Muscle layer of duodenum (tissue), 2 donors: ENCODE measurements at regions not wholly inside any gene's neighbourhood (a gene's known extent, or its start where the extent isn't known, plus 50 kb on each side); places are given as distances from the start of the nearest gene placed in this dataset.
"Not testable (repeated sequence)": the region's sequence is repeated elsewhere in the genome, so short reads cannot be mapped to it uniquely, and the experiment has no call there.

Experiments
- H3K27ac ChIP-seq: one replicate; pipeline ENCODE4 v1.7.0; 2013; ENCODE audit warnings: mild to moderate bottlenecking, low read length
- H3K27me3 ChIP-seq: one replicate; pipeline ENCODE4 v1.7.0; 2013; ENCODE audit warnings: low read depth, mild to moderate bottlenecking, control low read depth, low read length
- H3K36me3 ChIP-seq, 2 donors: one replicate each; pipeline ENCODE4 v1.7.0; 2013; ENCODE audit warnings: low read length in 2 of 2, control low read depth in 1 of 2, mild to moderate bottlenecking in 1 of 2; ENCODE audit not compliant: insufficient read depth in 2 of 2, control insufficient read depth in 1 of 2
- H3K4me1 ChIP-seq, 2 donors: one replicate each; pipeline ENCODE4 v1.7.0; 2013; ENCODE audit warnings: low read length in 2 of 2, mild to moderate bottlenecking in 2 of 2, control low read depth in 1 of 2, moderate library complexity in 1 of 2; ENCODE audit not compliant: insufficient read depth in 2 of 2, control insufficient read depth in 1 of 2
- H3K4me3 ChIP-seq, 2 donors: one replicate each; pipeline ENCODE4 v1.7.0; 2013; ENCODE audit warnings: low read length in 2 of 2, low read depth in 1 of 2, mild to moderate bottlenecking in 1 of 2
- H3K9me3 ChIP-seq, 2 donors: one replicate each; pipeline ENCODE4 v1.7.0; 2013; ENCODE audit warnings: low read length in 2 of 2, control low read depth in 1 of 2, mild to moderate bottlenecking in 1 of 2; ENCODE audit not compliant: control insufficient read depth in 1 of 2
- donor health status: healthy.

DNA sequence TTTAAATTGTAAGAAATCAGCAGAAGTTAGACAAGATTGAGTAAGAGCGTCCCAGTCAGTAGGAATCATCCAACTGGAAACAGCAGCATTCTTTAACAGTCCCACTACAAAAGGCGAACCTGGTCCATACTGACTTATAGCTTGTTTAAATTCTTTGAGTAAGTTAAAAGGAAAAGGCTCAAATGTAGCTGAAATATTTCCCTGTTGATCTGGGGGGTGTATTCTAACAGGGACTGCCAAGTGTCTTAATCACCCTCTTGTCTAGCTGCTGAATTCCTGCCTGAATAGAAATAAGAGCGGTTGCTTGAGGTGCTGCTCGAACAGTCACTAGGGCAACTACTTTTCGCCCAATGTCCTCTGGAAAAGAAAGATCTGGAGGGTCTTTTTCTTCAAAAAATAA, 56.4 kb upstream of the FMNL2 start:
- H3K4me3 ChIP-seq, result no peak overlapping the region
- H3K27me3 ChIP-seq, result no peaks in the 10 kb centered on the region
- H3K4me1 ChIP-seq, result no peaks in the 10 kb centered on the region
- no peak overlapping the region for H3K27ac ChIP-seq
- peaks cover 3 to 6% of the 10 kb centered on the region in 2 donors for H3K9me3 ChIP-seq
- H3K36me3 ChIP-seq, result no peaks in the 10 kb centered on the region

DNA sequence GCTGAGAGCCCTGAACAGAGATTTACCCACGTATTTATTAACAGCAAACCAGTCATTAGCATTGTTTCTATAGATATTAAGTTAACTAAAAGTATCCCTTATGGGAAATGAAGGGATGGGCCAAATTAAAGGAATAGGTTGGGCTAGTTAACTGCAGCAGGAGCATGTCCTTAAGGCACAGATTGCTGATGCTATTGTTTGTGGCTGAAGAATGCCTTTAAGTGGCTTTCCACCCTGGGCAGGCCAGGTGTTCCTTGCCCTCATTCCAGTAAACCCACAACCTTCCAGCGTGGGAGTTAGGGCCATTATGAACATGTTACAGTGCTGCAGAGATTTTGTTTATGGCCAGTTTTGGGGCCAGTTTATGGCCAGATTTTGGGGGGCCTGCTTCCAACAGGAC, 55.6 kb upstream of the FMNL2 start:
- H3K36me3 ChIP-seq, H3K9me3 ChIP-seq, H3K27ac ChIP-seq, H3K27me3 ChIP-seq, H3K4me3 ChIP-seq, H3K4me1 ChIP-seq: not testable (repeated sequence)

DNA sequence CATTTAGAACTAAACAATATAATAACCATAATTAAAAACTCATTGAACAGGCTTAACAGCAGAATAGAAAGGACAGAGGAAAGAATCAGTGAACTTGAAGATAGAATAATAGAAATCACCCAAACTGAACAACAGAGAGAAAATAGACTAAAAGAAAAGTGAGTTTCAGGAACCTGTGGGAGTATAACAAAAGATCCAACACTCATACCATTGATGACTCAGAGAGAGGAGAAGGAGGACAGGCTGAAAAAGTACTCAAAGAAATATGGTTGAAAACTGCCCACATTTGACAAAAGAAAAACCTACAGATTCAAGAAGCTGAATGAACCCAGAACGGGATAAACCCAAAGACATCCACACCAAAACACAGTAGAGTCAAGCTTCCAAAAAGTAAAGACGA, 54.2 kb upstream of the FMNL2 start:
- Histone ChIP-seq H3K4me1 (no peaks in the 10 kb centered on the region), H3K27ac (no peak overlapping the region), H3K27me3 (no peaks in the 10 kb centered on the region), H3K9me3 (no peaks in the 10 kb centered on the region), H3K4me3 (no peak overlapping the region), H3K36me3 (no peaks in the 10 kb centered on the region)

DNA sequence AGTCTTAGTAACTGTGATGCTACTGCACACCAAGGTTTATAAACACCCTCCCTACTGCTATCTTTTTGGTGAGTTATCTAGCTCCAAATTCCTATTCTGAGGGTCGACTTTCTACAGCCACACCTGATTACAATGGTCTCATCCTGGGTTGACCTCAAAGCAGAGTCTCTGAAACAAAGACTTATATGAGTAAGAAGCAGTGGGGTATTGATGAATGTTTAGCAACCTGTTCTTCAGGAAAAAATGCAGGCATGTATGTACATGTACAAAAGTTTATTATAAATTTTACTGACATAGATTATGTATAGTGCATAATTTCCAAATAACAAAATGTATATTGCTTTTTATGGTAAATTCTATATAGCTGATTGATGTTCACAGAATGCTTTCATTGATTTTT, 51.6 kb upstream of the FMNL2 start:
- Histone ChIP-seq H3K4me1 (no peaks in the 10 kb centered on the region), H3K27ac (no peak overlapping the region), H3K36me3 (no peaks in the 10 kb centered on the region)

DNA sequence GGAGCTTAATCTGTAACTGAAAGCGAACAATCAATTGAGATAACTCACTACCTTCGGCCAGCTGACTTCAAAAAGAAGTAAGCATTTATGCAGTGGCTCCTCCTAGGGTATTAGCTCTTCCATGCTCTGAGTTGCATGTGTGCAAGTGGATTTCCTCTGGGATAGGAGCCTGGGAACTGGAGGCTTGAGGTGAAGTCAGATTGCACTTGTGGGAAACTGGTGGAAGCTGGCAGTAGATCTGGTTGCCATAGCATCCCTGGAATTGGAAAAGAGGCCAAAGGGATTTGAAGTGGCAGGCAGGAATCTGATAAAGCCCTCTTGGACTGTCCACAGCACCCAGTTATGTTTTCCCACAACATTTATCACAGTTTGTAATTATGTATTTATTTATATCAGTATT, 50.6 kb upstream of the FMNL2 start:
- Histone ChIP-seq H3K4me3 (no peak overlapping the region), H3K9me3 (no peaks in the 10 kb centered on the region), H3K27ac (no peak overlapping the region), H3K4me1 (no peaks in the 10 kb centered on the region), H3K27me3 (no peaks in the 10 kb centered on the region), H3K36me3 (no peaks in the 10 kb centered on the region)

More for the DNA sequence above, 51.6 kb upstream of the FMNL2 start:
- H3K9me3 ChIP-seq, result no peaks in the 10 kb centered on the region
- H3K27me3 ChIP-seq, result no peaks in the 10 kb centered on the region
- H3K4me3 ChIP-seq, result no peak overlapping the region
